ENCODE measurements at regions not wholly inside any gene's neighbourhood (a gene's known extent, or its start where the extent isn't known, plus 50 kb on each side); places are given as distances from the start of the nearest gene placed in this dataset.

DNA sequence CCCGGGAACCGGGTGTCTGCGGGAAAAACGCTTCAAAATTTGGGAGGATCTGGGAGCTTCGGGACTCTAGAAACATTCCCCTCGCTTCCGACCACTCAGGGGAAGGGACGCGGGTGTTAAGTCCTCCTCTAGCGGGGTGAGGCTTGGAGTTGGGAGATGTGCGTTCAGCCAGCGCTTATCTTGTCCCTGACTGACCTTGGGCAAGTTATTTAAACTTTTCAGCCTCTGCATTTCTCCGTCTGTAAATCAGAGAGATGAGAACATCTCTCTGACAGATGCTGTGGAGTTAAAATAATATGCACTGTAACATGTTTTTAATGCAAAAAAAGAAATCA, 76.9 kb upstream of the ANO4 start:
- FAIRE-seq (no peak), DNase-seq (ENCODE audit: low read depth) (no peak)
- no peak overlapping the region for H3K27ac ChIP-seq (ENCODE audit: low read depth, low read length)
- peak overlapping the region; percentile 65 for H3K9ac ChIP-seq (ENCODE audit: low read length)
- H2AFZ ChIP-seq (ENCODE audit: low read depth, low read length): peak overlapping the region; percentile 81
- H3K36me3 ChIP-seq (ENCODE audit: insufficient read depth, low read length): no peaks in the 10 kb centered on the region
- H3K27me3 Mint-ChIP-seq (ENCODE audit: low read depth, unreplicated experiment): peaks cover 16% of the 10 kb centered on the region
- peak overlapping the region; percentile 83 for H3K4me2 ChIP-seq (ENCODE audit: low read length)
- H3K4me1 Mint-ChIP-seq (ENCODE audit: low read depth, unreplicated experiment): peaks cover 3% of the 10 kb centered on the region
- peak overlapping the region; percentile 88 for H3K4me3 Mint-ChIP-seq (ENCODE audit: unreplicated experiment)
- peaks cover 26% of the 10 kb centered on the region for H3K27me3 ChIP-seq (ENCODE audit: insufficient read depth, low read length)
- no peaks in the 10 kb centered on the region for H4K20me1 ChIP-seq (ENCODE audit: insufficient read depth, low read length)
- H3K9me3 Mint-ChIP-seq (ENCODE audit: unreplicated experiment): peaks cover 3% of the 10 kb centered on the region
- H3K27ac Mint-ChIP-seq (ENCODE audit: unreplicated experiment): peak overlapping the region; percentile 30
- TF ChIP-seq EZH2 (IDR thresholded peaks at IDR 0.05; ENCODE audit: insufficient read depth, low read length): no peak
- TF ChIP-seq, protein P1, sequence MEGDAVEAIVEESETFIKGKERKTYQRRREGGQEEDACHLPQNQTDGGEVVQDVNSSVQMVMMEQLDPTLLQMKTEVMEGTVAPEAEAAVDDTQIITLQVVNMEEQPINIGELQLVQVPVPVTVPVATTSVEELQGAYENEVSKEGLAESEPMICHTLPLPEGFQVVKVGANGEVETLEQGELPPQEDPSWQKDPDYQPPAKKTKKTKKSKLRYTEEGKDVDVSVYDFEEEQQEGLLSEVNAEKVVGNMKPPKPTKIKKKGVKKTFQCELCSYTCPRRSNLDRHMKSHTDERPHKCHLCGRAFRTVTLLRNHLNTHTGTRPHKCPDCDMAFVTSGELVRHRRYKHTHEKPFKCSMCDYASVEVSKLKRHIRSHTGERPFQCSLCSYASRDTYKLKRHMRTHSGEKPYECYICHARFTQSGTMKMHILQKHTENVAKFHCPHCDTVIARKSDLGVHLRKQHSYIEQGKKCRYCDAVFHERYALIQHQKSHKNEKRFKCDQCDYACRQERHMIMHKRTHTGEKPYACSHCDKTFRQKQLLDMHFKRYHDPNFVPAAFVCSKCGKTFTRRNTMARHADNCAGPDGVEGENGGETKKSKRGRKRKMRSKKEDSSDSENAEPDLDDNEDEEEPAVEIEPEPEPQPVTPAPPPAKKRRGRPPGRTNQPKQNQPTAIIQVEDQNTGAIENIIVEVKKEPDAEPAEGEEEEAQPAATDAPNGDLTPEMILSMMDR (IDR thresholded peaks at IDR 0.05; ENCODE audit: insufficient read depth, low read depth, low read length): no peak
- no peaks in the 10 kb centered on the region for H3K79me2 ChIP-seq (ENCODE audit: insufficient read depth, low read length)
- H3K9me3 ChIP-seq (ENCODE audit: insufficient read depth, low read depth, low read length): no peaks in the 10 kb centered on the region
- no peaks in the 10 kb centered on the region for H3K36me3 Mint-ChIP-seq (ENCODE audit: low read depth, unreplicated experiment)
- H3K4me1 ChIP-seq (ENCODE audit: insufficient read depth, low read length): peaks cover 7% of the 10 kb centered on the region
- H3K4me3 ChIP-seq (ENCODE audit: insufficient read depth, low read depth, low read length): peak overlapping the region; percentile 50

DNA sequence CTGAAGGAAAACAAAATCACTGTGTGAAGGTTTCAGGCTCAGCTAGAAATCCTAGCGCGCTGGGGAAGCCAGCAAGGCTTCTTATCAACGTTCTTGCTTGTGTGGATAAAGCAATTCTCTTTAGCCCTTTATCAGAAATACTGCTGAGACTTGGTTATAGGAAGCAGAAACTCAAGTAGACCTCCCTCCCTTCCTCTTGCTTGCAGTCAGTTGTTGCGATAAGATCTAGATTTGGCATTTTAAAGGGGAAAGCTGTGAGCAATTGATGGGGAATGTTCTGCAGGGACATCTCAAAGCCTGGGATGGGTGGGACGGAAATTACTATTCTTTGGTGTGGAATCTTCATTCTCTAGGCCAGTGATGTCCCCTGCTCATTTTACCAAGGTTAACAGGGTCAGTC, 76.4 kb upstream of the ANO4 start:
- no peak overlapping the region for H2AFZ ChIP-seq (ENCODE audit: low read depth, low read length)
- TF ChIP-seq EZH2 (IDR thresholded peaks at IDR 0.05; ENCODE audit: insufficient read depth, low read length): no peak
- TF ChIP-seq, protein P1 (IDR thresholded peaks at IDR 0.05; ENCODE audit: insufficient read depth, low read depth, low read length): no peak
- peak; percentile 1 for DNase-seq (ENCODE audit: low read depth)
- Mint-ChIP-seq H3K36me3 (ENCODE audit: low read depth, unreplicated experiment) (no peaks in the 10 kb centered on the region), H3K9me3 (ENCODE audit: unreplicated experiment) (peaks cover 3% of the 10 kb centered on the region), H3K4me3 (ENCODE audit: unreplicated experiment) (peak overlapping the region; percentile 88), H3K4me1 (ENCODE audit: low read depth, unreplicated experiment) (peaks cover 3% of the 10 kb centered on the region), H3K27ac (ENCODE audit: unreplicated experiment) (no peak overlapping the region), H3K27me3 (ENCODE audit: low read depth, unreplicated experiment) (peaks cover 16% of the 10 kb centered on the region)
- no peak for FAIRE-seq
- peaks cover 26% of the 10 kb centered on the region for H3K27me3 ChIP-seq (ENCODE audit: insufficient read depth, low read length)
- H3K36me3 ChIP-seq (ENCODE audit: insufficient read depth, low read length): no peaks in the 10 kb centered on the region
- no peaks in the 10 kb centered on the region for H4K20me1 ChIP-seq (ENCODE audit: insufficient read depth, low read length)
- no peak overlapping the region for H3K9ac ChIP-seq (ENCODE audit: low read length)
- no peak overlapping the region for H3K4me3 ChIP-seq (ENCODE audit: insufficient read depth, low read depth, low read length)
- H3K79me2 ChIP-seq (ENCODE audit: insufficient read depth, low read length): no peaks in the 10 kb centered on the region
- H3K4me1 ChIP-seq (ENCODE audit: insufficient read depth, low read length): peaks cover 7% of the 10 kb centered on the region
- no peaks in the 10 kb centered on the region for H3K9me3 ChIP-seq (ENCODE audit: insufficient read depth, low read depth, low read length)
- peak overlapping the region; percentile 23 for H3K4me2 ChIP-seq (ENCODE audit: low read length)
- no peak overlapping the region for H3K27ac ChIP-seq (ENCODE audit: low read depth, low read length)

DNA sequence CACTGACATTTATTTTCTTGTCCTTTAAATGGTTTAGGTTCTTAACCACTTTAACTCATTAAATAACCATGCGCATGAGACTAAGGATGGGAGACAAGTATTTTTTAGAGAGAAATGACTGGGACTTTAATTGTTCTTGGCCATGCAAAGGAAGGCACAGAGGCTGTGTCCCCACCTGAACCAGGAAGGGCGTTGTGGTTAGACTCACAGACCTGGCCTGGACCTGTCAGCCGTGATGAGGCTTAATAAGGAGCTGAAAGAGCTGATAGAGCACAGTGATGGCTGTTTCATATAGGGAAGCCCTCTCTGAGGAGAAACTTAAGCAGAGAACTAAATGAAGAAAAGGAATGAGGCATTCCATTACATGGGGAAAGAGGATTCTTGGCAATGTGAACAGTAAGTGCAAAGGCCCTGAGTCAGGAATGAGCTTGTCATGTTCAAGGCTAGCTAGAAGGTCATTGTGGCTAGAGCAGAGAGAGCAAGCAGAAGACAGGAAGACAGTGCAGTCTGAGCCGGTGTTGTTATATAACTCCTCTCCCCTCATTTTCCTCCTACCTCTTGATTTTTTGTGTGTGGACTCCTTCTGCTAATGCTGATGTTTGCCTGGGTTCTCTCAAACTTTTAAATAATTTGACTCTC, 74.4 kb upstream of the ANO4 start:
- H3K4me1 Mint-ChIP-seq (ENCODE audit: low read depth, unreplicated experiment): peaks cover 3% of the 10 kb centered on the region
- H3K27ac Mint-ChIP-seq (ENCODE audit: unreplicated experiment): no peak overlapping the region
- no peaks in the 10 kb centered on the region for H3K36me3 Mint-ChIP-seq (ENCODE audit: low read depth, unreplicated experiment)
- DNase-seq (ENCODE audit: low read depth) (no peak), FAIRE-seq (no peak)
- Histone ChIP-seq H3K27me3 (ENCODE audit: insufficient read depth, low read length) (peaks cover 26% of the 10 kb centered on the region), H2AFZ (ENCODE audit: low read depth, low read length) (no peak overlapping the region), H3K9ac (ENCODE audit: low read length) (no peak overlapping the region), H3K27ac (ENCODE audit: low read depth, low read length) (no peak overlapping the region), H4K20me1 (ENCODE audit: insufficient read depth, low read length) (no peaks in the 10 kb centered on the region), H3K4me2 (ENCODE audit: low read length) (no peak overlapping the region), H3K4me1 (ENCODE audit: insufficient read depth, low read length) (peaks cover 7% of the 10 kb centered on the region), H3K9me3 (ENCODE audit: insufficient read depth, low read depth, low read length) (no peaks in the 10 kb centered on the region), H3K4me3 (ENCODE audit: insufficient read depth, low read depth, low read length) (no peak overlapping the region), H3K36me3 (ENCODE audit: insufficient read depth, low read length) (no peaks in the 10 kb centered on the region), H3K79me2 (ENCODE audit: insufficient read depth, low read length) (no peaks in the 10 kb centered on the region)
- TF ChIP-seq EZH2 (IDR thresholded peaks at IDR 0.05; ENCODE audit: insufficient read depth, low read length): no peak
- TF ChIP-seq, protein P1 (IDR thresholded peaks at IDR 0.05; ENCODE audit: insufficient read depth, low read depth, low read length): no peak
- H3K27me3 Mint-ChIP-seq (ENCODE audit: low read depth, unreplicated experiment): peaks cover 7% of the 10 kb centered on the region
- H3K4me3 Mint-ChIP-seq (ENCODE audit: unreplicated experiment): no peak overlapping the region
- H3K9me3 Mint-ChIP-seq (ENCODE audit: unreplicated experiment): peaks cover 2% of the 10 kb centered on the region
